MM.1S (cell line): ENCODE measurements at regions not wholly inside any gene's neighbourhood (a gene's known extent, or its start where the extent isn't known, plus 50 kb on each side); places are given as distances from the start of the nearest gene placed in this dataset.

Experiments
- DNase-seq: peaks from one replicate; pipeline ENCODE4 v3.0.0-alpha.2; 2015
- H2AFZ ChIP-seq: fragments of 300-600 bp; sonication (generic); 2 replicates; pipeline ENCODE4 v1.6.0; 2016; ENCODE audit warnings: antibody characterized with exemption, low read length
- H3F3A ChIP-seq: fragments of 300-600 bp; sonication (generic); 2 replicates; pipeline ENCODE4 v1.6.1; 2016; ENCODE audit warnings: mild to moderate bottlenecking, antibody characterized with exemption, low read length, moderate library complexity, mixed read lengths; ENCODE audit not compliant: insufficient read depth
- H3K27ac ChIP-seq: fragments of 300-600 bp; sonication (generic); 2 replicates; pipeline ENCODE4 v1.5.1; 2016; ENCODE audit warnings: mild to moderate bottlenecking, low read length
- H3K27me3 ChIP-seq: fragments of 300-600 bp; sonication (generic); replicated peaks from 2 replicates; pipeline ENCODE4 v1.6.0; 2016; ENCODE audit warnings: low read length; ENCODE audit not compliant: insufficient read depth
- H3K36me3 ChIP-seq: fragments of 300-600 bp; sonication (generic); replicated peaks from 2 replicates; pipeline ENCODE4 v1.6.1; 2016; ENCODE audit warnings: mild to moderate bottlenecking, low read length, mixed read lengths; ENCODE audit not compliant: insufficient read depth
- H3K4me1 ChIP-seq: fragments of 300-600 bp; sonication (generic); 2 replicates; pipeline ENCODE4 v1.6.1; 2016; ENCODE audit warnings: low read length, mixed read lengths
- H3K4me2 ChIP-seq: fragments of 300-600 bp; sonication (generic); 2 replicates; pipeline ENCODE4 v1.6.0; 2016; ENCODE audit warnings: low read depth, low read length
- H3K4me3 ChIP-seq: fragments of 300-600 bp; sonication (generic); 2 replicates; pipeline ENCODE4 v1.5.1; 2016; ENCODE audit warnings: low read length, mixed read lengths
- H3K79me2 ChIP-seq: fragments of 300-600 bp; sonication (generic); 2 replicates; pipeline ENCODE4 v1.6.1; 2016; ENCODE audit warnings: mixed run types, low read length, mixed read lengths
- H3K9ac ChIP-seq: fragments of 300-600 bp; sonication (generic); 2 replicates; pipeline ENCODE4 v1.6.1; 2016; ENCODE audit warnings: low read length, mixed read lengths
- H3K9me2 ChIP-seq: fragments of 300-600 bp; sonication (generic); replicated peaks from 2 replicates; pipeline ENCODE4 v1.6.1; 2016; ENCODE audit warnings: mild to moderate bottlenecking, low read length, mixed read lengths; ENCODE audit not compliant: insufficient read depth
- H3K9me3 ChIP-seq: fragments of 300-600 bp; sonication (generic); replicated peaks from 2 replicates; pipeline ENCODE4 v1.6.1; 2016; ENCODE audit warnings: mild to moderate bottlenecking, low read length, mixed read lengths; ENCODE audit not compliant: insufficient read depth
- H4K20me1 ChIP-seq: fragments of 300-600 bp; sonication (generic); 2 replicates; pipeline ENCODE4 v1.6.1; 2016; ENCODE audit warnings: mild to moderate bottlenecking, low read length, moderate library complexity, mixed read lengths; ENCODE audit not compliant: insufficient read depth
- EZH2 ChIP-seq: fragments of 300-600 bp; sonication (generic); optimal IDR thresholded peaks from 2 replicates; pipeline ENCODE3; 2017; ENCODE audit warnings: low read depth, mild to moderate bottlenecking, antibody characterized with exemption, low read length, mixed read lengths
- EZH2phosphoT487 ChIP-seq: fragments of 300-600 bp; sonication (generic); IDR thresholded peaks from 2 replicates; pipeline ENCODE4 v1.6.1; 2018; ENCODE audit warnings: antibody characterized with exemption, low read length
- TF ChIP-seq, protein P1 (sequence below): fragments of 300-600 bp; sonication (generic); IDR thresholded peaks from 2 replicates; pipeline ENCODE4 v1.5.1; 2016; ENCODE audit warnings: antibody characterized with exemption, low read length, mixed read lengths

- H3K9ac ChIP-seq: no peak overlapping the region
- peaks cover 94% of the 10 kb centered on the region for H3K27me3 ChIP-seq
- no peaks in the 10 kb centered on the region for H3K4me1 ChIP-seq
- no peaks in the 10 kb centered on the region for H4K20me1 ChIP-seq
- TF ChIP-seq, protein P1, sequence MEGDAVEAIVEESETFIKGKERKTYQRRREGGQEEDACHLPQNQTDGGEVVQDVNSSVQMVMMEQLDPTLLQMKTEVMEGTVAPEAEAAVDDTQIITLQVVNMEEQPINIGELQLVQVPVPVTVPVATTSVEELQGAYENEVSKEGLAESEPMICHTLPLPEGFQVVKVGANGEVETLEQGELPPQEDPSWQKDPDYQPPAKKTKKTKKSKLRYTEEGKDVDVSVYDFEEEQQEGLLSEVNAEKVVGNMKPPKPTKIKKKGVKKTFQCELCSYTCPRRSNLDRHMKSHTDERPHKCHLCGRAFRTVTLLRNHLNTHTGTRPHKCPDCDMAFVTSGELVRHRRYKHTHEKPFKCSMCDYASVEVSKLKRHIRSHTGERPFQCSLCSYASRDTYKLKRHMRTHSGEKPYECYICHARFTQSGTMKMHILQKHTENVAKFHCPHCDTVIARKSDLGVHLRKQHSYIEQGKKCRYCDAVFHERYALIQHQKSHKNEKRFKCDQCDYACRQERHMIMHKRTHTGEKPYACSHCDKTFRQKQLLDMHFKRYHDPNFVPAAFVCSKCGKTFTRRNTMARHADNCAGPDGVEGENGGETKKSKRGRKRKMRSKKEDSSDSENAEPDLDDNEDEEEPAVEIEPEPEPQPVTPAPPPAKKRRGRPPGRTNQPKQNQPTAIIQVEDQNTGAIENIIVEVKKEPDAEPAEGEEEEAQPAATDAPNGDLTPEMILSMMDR: no peak
- TF ChIP-seq EZH2phosphoT487: no peak
- TF ChIP-seq EZH2: no peak
- no peaks in the 10 kb centered on the region for H3K79me2 ChIP-seq
- H3F3A ChIP-seq: no peaks in the 10 kb centered on the region
- no peak for DNase-seq
- no peak overlapping the region for H3K4me3 ChIP-seq
- no peaks in the 10 kb centered on the region for H3K9me2 ChIP-seq
- H3K4me2 ChIP-seq: no peak overlapping the region
- H2AFZ ChIP-seq: no peak overlapping the region
- H3K27ac ChIP-seq: no peak overlapping the region
- no peaks in the 10 kb centered on the region for H3K9me3 ChIP-seq
- no peaks in the 10 kb centered on the region for H3K36me3 ChIP-seq
Measured at GRCh38 chr1:30376054-30376697, 347.2 kb downstream of the MATN1 start.

GRCh38 chr1:30375156-30375555, 348.2 kb downstream of the MATN1 start:
- H3K9ac ChIP-seq: no peak overlapping the region
- no peaks in the 10 kb centered on the region for H3K4me1 ChIP-seq
- no peak overlapping the region for H3K27ac ChIP-seq
- H3K79me2 ChIP-seq: no peaks in the 10 kb centered on the region
- no peaks in the 10 kb centered on the region for H3K9me2 ChIP-seq
- no peaks in the 10 kb centered on the region for H4K20me1 ChIP-seq
- no peak for DNase-seq
- H3K4me3 ChIP-seq: no peak overlapping the region
- H3F3A ChIP-seq: no peaks in the 10 kb centered on the region
- no peaks in the 10 kb centered on the region for H3K9me3 ChIP-seq
- TF ChIP-seq EZH2 (no peak), EZH2phosphoT487 (no peak)
- TF ChIP-seq, protein P1: no peak
- no peak overlapping the region for H2AFZ ChIP-seq
- no peaks in the 10 kb centered on the region for H3K36me3 ChIP-seq
- H3K4me2 ChIP-seq: no peak overlapping the region
- H3K27me3 ChIP-seq: peaks cover 95% of the 10 kb centered on the region

- no peak for DNase-seq
- no peak overlapping the region for H3K27ac ChIP-seq
- H3K4me1 ChIP-seq: no peaks in the 10 kb centered on the region
- TF ChIP-seq, protein P1: no peak
- TF ChIP-seq EZH2: no peak
- TF ChIP-seq EZH2phosphoT487: no peak
- no peaks in the 10 kb centered on the region for H3F3A ChIP-seq
- no peak overlapping the region for H3K4me3 ChIP-seq
- H3K79me2 ChIP-seq: no peaks in the 10 kb centered on the region
- no peaks in the 10 kb centered on the region for H3K9me3 ChIP-seq
- H3K9me2 ChIP-seq: no peaks in the 10 kb centered on the region
- no peaks in the 10 kb centered on the region for H4K20me1 ChIP-seq
- no peak overlapping the region for H3K4me2 ChIP-seq
- H3K36me3 ChIP-seq: no peaks in the 10 kb centered on the region
- H3K27me3 ChIP-seq: peaks cover 95% of the 10 kb centered on the region
- H2AFZ ChIP-seq: no peak overlapping the region
- H3K9ac ChIP-seq: no peak overlapping the region
Measured at GRCh38 chr1:30374400-30375070, 348.9 kb downstream of the MATN1 start.
